NCI-H2227 (cell line): ENCODE measurements at regions not wholly inside any gene's neighbourhood (a gene's known extent, or its start where the extent isn't known, plus 50 kb on each side); places are given as distances from the start of the nearest gene placed in this dataset.

Experiments
- DNase-seq: peaks from one replicate; lab custom pipeline; 2025; ENCODE audit not compliant: unreplicated experiment; lab: John Stamatoyannopoulos, UW

DNA sequence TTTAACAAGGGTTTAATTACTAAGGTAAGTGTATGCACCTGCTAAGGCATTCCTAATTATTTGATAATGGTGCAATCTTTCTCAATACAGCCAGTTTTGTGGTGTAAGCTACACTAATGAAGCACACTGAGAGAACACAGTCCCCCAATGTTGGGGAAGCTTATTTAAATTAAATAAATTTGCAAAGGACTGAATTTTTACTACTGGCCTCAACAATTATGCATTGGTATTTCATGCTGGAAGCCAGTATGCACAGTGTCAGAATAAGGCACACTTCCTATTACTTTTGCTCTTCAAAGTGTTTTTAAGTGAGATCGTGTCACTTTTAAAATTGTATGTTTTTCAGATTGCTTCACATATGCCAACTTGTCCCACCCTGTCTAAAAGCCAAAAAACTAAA is 103.2 kb upstream of the ZNF521 start:
- DNase-seq, result no peak

DNA sequence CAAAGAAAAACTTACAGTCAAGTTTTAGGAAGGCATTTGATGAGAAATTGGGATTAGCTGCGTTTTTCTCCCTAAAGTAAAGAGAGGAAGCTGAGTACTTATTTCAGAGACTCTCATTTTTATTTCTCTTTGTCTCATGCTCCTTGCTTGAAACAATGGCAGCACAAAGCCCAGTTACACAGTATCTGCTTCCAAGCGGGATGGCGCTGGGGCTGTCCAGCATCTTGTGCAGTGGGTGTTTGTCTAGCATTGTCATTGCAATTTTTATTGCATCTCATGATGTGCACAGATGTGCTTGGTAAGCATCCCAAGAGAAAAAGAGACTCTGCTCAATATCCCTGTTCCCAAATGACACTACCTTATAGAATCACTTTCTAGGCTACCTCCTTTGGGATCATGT is 102.8 kb upstream of the ZNF521 start:
- no peak for DNase-seq

- no peak for DNase-seq
Observed at GRCh38 chr18:25454270-25454659, 102.3 kb upstream of the ZNF521 start.

GRCh38 chr18:25453556-25454269 is 101.7 kb upstream of the ZNF521 start:
- no peak for DNase-seq

DNA sequence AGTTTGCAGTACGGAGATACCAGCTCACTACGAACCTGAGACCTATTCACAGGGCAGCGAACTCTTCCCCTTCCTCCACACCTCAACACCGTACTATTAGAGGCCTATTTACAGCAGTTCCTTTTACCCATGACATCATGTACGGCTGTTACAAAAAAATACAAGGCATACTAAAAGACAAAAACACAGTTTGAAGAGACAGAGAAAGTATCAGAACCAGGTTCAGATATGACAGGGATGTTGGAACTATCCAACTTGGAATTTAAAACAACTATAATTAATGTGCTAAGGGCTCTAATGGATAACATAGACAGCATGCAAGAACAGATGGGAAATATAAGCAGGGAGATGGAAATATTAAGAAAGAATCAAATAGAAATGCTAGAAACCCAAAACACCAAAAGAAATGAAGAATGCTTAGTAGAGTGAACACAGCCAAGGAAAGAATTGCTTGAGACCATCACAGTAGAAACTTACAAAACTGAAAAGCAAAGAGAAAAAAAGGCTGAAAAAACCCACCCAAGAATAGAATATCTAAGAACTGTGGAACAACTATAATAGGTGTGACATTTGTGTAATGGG is 99.2 kb upstream of the ZNF521 start:
- DNase-seq, result no peak

- DNase-seq, result no peak
Observed at GRCh38 chr18:25449046-25449445, 97.1 kb upstream of the ZNF521 start.

DNA sequence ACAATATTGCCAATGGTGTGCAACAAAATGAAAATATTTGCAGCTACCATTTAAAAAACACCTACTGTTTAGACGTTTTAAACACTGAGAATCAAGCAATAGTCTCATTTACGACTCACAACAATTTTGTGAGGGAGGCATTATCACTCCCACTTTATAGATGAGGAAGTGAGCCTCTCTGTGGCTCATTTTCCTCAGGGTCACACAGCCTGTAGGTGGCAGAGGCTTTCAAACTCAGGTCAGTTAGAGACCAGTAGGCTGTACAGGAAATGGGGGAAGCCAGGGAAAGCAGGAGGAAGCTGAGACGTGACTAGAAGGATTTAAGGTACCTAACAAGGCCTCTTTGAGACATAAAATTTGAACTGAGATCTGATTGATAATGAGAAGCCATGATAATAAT is 95.0 kb upstream of the ZNF521 start:
- DNase-seq, result no peak

GRCh38 chr18:25445430-25445829 is 93.5 kb upstream of the ZNF521 start:
- DNase-seq, result no peak

GRCh38 chr18:25443776-25444175 is 91.8 kb upstream of the ZNF521 start:
- DNase-seq, result no peak

DNA sequence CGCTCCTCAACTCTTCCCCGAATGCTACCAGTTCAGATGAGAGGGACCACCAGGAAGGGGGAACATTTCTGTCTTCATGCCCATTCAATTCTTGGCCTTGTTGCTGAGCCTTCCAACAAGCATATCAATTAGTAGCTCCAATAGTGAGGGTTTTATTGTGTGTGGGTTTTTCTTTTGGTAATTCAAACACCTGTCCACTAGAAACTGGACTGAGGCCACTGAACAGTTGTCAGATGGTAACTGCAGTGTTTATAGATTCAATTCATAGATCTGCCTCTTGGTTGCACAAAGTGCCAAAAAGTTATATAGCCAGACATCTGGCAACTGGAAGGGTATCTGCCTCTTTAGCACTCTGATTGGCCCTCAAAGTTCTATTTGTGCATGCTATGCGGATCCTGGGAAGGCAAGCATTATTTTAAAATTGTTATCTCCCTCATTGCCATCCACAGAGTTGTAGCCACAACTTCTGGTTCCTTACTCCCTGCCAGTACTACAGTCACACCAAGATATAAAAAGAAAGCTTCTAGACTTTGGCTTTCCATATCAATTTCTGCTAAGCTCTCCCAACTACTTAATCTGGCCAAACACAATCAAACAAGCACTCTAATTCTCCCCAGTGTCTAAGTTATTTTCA is 83.3 kb upstream of the ZNF521 start:
- no peak for DNase-seq

- no peak for DNase-seq
Observed at GRCh38 chr18:25434745-25435144, 82.8 kb upstream of the ZNF521 start.

- no peak for DNase-seq
Observed at GRCh38 chr18:25433590-25433989, 81.6 kb upstream of the ZNF521 start.

DNA sequence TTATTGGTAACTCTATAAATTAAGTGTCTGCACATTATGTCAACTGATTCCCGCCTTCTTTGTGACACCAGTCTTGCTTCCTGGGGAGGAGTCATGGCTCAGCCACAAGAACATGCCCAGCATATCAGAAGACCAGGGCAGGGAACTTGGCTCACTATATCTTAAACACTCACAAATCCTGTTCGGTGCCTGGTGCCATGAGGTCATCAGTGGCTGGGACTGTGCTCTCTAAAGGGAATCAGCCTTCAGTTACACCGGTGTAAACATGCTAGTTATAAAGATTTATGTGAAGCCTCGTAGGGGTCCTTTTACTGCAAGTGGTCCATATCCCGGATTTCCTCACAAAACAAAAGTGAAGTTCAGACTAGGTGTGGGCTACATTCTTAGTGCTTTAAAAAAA is 73.1 kb upstream of the ZNF521 start:
- DNase-seq, result no peak

DNA sequence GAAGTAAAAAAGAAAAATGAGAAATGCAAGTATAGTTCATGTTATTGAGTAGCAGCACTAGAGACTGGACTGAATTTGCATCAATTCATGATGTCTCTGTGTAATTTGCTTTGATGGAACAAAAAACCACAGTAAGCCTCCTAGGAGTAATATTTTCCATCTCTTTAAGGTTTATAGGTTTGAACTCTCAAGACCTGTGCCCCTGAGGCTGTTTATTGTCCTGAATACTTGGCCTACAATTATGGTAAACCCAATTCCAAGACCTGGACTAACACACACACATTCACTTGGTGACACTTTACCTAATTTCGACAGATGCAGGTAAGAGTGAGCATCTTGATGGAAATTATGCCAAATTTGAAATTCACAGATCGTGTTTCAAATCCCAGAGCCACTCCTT is 71.8 kb upstream of the ZNF521 start:
- DNase-seq, result no peak

GRCh38 chr18:25423267-25423666 is 71.3 kb upstream of the ZNF521 start:
- no peak for DNase-seq

- no peak for DNase-seq
Observed at GRCh38 chr18:25422230-25422629, 70.3 kb upstream of the ZNF521 start.

- DNase-seq, result no peak
Observed at GRCh38 chr18:25420077-25420825, 68.3 kb upstream of the ZNF521 start.

- DNase-seq, result no peak
Observed at GRCh38 chr18:25416374-25416773, 64.4 kb upstream of the ZNF521 start.

- no peak for DNase-seq
Observed at GRCh38 chr18:25409971-25410370, 58.0 kb upstream of the ZNF521 start.

GRCh38 chr18:25408293-25408692 is 56.3 kb upstream of the ZNF521 start:
- no peak for DNase-seq
